IPS DF 4.7 (cell line): ENCODE measurements at regions not wholly inside any gene's neighbourhood (a gene's known extent, or its start where the extent isn't known, plus 50 kb on each side); places are given as distances from the start of the nearest gene placed in this dataset.

Experiments used
- DNase-seq: peaks from one replicate; pipeline ENCODE4 v3.0.0-alpha.2; 2013; ENCODE audit warnings: low spot score; ENCODE audit errors: extremely low read depth

DNA sequence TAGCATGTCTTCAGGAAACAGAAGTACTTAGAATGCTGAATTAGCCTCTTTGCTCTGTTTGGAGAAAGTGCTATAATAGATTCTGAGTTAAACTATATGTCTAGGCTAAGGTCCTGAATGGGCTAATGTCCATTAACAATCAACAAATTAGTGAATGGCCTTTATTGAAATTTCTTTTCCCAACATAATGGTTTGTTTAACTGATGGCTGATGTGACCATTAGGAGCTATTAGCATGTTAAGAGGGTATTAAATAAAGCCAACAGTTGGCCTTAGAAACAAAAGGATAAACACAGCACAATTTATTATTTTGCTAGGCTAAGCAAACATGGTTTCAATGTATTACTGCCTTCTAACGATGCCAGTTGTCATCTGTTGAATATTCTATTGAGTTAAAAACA, 234.3 kb upstream of the HS3ST5 start:
- DNase-seq, result no peak

DNA sequence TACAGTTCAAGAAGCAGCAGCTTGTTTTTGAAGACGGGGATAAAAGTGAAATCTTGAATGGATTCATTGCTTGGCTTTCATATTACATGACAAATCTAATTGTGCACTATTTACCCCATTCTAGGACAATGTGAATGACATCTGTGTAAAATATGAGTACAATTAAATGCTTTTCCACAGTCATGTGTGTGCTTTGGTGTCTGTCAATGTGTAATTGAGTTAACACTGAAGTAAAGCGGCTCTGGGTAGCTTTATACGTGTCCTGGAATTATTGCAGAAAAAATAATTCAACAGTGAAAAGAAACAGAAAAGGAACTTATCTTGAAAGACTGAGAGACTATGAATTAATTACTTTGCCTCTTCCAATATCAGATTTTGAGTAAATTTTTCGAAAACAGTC, 233.5 kb upstream of the HS3ST5 start:
- DNase-seq, result no peak

DNA sequence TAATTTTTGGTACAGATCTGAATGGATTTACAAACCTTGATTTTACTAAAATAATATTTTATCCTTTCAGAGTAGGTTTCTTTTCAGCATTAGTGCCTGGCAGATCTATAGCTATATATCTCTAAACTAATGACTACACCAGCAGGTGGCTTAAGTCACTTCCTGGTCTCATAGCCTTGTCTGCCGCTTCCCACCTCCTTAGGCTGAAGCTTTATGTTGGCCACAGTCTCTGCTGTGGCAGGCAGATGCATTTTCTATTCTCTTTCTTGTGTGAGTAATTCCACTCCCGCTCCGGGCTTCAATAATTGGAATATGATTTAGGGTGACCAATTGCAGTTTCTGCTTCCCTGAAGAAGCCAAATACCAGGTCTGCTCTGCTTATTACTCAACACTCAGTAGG, 226.8 kb upstream of the HS3ST5 start:
- DNase-seq, result no peak

DNA sequence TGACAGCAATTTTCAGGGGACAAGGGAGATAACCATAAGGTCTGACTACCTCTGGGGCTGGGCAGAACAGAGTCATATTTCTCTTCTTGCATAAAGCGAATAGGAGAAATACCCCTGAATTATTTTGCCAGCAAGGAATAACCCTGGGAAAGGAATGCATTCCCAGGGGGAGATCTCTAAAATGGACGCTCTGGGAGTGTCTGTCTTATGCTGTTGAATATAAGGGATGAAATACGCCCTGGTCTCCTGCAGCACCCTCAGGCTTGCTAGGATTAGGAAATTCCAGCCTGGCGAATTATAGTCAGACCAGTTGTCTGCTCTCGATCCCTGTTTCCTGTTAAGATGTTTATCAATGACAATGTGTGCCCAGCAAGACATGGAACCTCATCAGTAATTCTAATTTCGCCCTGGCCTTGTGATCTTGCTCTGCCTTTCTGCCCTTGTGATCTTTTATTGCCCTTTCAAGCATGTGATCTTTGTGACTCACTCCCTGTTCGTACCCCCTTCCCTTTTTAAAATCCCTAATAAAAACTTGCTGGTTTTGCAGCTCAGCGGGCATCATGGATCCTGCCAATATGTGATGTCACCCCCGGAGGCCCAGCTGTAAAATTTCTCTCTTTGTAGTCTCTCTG, 221.6 kb upstream of the HS3ST5 start:
- DNase-seq, result no peak

DNA sequence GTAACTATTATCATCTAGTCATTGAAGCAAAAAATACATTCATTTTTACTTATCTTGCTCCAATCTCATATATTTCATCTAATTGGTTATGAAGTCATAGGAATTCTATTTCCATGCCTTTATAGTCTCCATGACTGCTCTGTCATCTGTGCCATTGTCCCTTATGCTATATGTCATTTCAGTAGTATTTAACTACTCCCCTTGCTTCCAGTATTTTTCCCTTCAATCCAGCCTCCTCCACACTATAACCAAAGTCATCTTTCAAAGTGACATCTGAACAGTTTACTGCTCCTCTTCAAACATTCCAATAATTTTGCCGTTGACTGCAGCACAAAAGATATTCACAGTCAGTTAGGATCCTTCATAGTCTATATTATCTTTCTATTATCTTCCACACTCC, 216.6 kb upstream of the HS3ST5 start:
- no peak for DNase-seq

DNA sequence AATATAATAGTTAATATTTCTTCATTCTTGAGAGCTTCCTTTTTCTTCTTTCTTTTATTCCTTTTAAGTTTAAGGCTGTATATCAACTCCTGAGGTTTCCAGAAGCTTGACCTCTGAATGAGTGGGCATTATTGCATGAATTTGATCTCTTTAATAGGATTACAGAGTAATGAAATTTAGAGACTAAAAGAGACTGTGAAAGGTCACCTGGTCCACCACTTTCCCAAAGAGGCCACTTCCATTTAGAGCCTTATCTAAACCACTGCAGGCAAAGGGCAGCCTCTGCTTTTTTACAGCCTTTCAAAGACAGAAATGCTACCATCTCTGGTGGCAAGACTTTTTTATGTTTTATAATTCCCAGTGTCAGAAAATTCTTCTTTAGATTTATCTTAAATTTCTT, 215.3 kb upstream of the HS3ST5 start:
- no peak for DNase-seq

DNA sequence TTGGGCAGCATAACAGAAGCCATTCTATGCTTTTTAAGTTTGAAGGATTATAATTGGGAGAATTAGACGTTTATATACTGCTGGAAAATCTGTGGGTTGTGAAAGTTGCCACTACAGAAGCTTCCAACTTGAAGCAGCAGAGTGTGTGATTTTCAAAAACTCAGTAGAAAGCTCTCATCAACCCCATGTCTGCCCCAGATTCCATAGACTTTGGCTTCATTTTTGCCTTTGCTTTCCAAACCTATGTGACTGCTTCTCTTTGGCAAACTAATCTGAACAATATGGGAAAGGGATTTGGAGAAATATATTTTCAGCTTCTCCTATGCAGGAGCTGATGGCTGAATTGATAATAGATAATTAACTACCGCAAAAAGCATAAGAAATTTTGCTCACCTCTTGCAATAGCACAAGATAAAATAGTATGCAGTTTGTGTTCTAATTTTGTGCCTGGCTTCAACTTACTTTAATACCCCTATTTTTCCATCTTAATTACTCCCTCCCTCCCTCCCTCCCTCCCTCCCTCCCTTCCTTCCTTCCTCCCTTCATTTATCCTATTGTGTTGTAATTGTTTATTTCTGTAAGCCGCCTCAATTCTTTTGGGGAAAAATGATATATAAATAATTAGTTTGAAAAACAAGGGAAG, 214.1 kb upstream of the HS3ST5 start:
- no peak for DNase-seq

DNA sequence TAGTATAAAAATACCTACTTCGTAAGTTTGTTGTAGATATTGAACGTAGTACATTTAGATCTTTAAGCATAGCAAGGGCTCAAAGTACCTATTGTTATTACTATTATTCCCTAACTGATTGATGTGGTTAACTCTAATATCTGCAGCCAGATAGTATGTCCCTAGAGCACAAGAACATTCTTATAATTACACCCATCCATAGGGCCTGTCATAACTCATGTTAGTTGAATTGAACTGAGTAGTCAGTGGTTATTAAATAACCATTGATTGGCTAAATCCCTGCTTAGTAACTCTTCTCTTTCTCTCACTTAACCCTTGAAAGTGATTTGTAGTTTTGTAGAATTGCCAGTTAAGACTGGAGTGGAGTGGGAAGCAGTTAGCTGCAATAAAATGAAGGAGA, 207.5 kb upstream of the HS3ST5 start:
- DNase-seq, result no peak

DNA sequence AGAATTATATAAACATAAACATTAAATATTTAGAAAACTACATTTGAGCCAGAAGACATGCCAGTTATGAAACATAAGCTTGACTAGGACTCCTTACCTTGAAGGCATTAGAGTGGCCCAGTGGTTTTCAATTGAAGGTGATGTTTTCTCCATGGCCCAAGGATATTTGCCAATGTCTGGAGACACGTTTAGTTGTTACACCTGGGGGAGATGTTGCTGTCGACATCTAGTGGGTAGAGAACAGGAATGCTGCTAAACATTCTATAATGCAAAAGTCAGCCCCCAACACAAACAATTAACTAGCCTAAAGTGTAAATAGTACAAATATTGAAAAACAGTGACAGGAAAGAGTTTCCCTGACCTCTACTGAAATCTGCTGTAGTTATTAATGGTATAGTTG, 200.9 kb upstream of the HS3ST5 start:
- DNase-seq, result no peak

DNA sequence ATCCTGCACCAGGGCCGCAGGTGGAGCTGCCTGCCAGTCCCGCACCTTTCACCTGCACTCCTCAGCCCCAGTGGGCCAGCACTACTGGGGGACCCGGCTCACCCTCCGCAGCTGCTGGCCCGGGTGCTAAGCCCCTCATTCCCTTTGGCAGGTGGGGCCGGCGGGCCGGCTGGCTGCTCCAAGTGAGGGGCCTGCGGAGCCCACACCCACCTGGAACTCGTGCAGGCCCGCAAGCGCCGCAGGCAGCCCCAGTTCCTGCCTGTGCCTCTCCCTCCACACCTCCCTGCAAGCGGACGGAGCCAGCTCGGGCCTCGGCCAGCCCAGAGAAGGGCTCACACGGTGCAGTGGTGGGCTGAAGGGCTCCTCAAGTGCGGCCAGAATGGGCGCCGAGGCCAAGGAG, 199.0 kb upstream of the HS3ST5 start:
- no peak for DNase-seq

DNA sequence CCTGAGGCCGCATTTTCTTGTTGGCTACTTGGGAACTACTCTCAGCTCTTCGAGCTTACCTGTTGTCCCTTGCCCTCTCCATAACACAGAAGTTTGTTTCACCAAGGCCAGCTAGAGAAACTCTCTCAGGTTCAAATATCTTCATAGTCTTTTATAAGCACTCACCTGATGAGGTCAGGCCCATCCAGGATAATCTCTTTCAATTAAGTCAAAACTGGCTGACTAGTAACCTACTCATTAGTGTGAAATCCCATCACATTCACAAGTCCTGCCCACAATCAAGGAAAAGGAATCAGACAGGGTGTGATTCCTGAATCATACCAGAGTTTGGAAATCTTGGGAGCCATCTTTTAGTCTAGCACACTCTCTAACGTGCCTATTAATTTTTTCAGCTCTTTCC, 195.2 kb upstream of the HS3ST5 start:
- DNase-seq, result no peak

DNA sequence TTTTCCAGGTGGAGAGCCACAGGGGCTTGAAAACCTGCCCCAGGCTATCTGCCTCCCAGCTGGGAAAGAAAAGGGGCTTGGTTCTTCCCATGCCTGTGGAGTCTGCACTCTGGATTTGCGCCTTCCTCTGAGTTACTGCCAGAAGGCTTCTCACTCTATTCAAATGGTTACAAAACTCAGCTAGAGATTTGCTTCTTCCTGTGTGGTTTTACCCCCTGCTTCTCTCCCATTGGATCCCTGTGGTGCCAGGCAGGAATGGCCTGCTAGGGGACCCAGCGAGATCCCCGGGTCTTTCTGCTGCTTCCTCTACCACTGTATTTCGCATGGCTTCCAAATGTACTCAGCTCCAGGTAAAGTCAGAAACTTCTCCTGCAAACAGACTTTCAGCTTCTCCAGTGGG, 192.0 kb upstream of the HS3ST5 start:
- no peak for DNase-seq

DNA sequence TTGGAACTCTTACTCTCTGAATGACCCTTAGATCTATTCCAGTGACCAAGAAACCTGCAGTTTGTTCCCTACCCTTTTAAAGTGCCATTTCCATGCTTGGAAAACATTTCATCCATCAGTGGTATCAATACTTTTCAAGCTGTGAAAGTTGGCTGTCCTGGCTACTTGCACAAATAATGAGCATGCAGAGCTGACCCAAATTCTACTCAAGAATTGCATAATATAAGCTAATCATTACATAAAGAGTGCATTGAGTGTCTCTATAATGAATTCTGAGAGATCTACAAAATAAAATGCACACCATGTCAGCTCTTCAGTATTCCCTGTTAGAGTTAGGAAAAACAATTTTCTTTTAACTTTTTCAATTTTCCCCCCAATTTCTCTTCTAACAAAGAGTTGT, 181.3 kb upstream of the HS3ST5 start:
- DNase-seq, result no peak

DNA sequence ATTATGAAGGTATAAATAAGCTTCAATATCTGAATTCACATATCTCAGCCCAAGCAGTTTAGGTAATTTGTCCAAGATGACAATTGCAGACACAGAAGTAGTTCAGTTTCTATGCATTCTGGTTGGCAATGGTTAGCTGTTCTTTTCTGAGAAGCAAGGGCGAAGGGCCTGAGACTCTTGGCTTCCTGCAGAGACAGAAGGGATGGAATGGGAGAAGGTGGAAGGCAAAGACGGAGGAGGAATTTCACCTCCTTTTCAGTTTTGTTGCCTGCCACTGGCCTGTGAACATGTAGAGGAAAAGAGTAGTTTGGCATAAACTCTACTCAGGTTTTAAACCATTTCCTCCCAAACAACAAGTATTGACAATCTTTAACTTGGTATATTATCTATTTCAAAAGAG, 180.7 kb upstream of the HS3ST5 start:
- no peak for DNase-seq

DNA sequence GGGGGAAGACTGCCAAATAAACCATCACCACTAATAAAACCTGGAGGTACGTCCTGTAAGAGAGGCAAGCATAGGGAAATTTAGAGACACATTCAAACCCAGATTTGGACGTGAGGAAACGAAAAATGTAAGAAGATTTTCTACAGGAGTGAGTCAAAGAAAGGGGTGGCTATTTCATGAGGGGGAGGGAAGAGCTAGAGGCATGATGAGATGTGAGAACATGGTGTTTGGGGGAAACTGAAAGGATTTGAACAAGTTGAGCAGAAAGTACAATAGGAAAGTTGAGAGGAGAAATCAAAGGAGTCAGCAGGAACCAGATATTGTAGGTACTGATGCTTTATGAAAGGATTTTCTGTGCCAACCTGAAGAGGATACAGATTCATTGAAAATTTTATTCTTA, 179.1 kb upstream of the HS3ST5 start:
- DNase-seq, result no peak

DNA sequence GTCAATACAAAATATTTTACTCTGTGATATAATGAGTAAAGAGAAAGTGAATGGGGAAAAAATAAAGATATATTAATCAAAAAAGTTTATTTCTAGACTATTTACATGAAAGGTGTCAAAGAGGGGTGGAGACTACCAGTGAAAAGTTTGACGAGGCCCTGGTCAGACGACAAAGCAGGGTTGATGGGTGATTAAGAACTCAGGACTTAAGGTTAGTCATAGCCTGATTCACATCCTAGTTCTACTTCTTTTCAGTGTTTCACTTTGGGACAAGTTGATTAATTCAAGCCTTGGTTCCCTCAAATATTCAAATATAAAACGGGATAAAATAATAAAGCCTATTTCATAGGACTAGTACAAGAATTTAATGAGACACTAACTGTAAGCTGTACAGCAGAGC, 178.2 kb upstream of the HS3ST5 start:
- DNase-seq, result no peak

DNA sequence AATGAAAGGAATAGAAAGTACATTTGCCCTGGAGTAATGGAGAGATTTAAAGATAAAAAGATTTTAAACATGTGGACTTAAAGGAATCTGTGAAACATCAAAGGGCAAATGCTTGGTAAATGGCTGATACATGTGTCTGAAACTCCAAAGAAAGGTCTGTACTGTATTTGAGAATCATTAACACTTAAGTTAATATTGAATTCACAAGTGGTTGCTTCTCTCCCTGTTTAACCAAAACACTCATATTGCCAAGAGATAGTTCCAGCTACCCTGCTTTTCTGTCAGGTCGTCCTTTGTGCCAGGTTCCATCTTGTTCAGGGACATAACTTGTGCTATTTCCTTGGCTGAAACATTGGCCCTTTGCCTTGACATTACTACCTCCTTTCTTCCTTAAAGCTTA, 171.3 kb upstream of the HS3ST5 start:
- DNase-seq, result no peak

DNA sequence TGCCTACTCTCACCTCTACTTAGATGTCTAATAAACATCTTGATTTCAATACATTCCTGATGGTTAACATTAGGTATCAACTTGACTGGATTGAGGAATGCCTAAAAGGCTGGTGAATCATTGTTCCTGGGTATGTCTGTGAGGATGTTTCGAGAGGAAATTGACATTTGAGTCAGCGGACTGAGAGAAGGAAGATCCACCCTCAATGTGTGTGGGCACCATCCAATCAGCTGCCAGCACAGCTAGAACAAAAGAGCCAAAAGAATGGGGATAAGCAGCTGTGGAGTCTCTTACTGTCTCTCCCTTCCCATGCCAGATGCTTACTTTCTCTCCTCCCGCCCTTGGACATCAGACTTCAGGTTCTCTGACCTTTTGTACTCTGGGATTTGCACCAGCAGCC, 128.6 kb upstream of the HS3ST5 start:
- DNase-seq, result no peak

DNA sequence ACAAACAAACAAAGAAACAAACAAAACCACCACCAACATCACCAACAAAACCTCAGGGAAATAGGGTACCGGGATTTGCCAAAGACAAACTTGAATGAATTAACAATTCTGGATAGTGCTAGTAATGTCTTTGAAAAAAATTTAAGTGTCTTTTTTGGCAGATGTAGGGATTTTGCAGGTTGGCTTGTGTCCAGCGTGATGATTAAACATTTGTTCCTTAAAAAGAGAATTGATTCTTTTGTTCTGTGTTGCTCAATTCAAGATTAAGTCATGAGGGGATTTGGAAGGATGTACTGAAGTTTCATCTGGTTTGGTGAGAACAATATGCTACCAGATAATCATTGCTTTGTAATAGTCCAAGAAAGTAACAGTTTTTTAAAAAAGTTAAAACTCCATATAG, 125.1 kb upstream of the HS3ST5 start:
- no peak for DNase-seq

DNA sequence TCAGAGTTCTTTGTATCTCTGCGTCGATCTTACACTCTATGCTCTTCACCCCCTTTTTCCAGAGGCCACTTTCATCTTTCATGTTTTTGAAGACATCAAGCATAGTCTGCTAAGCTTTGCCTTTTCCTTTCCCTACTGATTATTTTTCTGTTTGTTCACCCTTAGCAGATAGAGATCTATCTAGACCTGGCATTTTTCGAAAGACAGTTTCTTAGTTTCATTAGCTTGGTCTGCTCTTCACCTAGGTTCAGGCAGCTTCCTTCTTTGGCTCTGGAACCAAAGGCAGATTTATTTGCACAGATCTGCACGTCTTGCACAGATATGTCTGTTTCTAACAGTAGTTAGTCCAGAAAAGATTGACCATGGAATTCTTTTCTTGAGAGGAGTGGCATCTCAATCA, 122.7 kb upstream of the HS3ST5 start:
- no peak for DNase-seq

DNA sequence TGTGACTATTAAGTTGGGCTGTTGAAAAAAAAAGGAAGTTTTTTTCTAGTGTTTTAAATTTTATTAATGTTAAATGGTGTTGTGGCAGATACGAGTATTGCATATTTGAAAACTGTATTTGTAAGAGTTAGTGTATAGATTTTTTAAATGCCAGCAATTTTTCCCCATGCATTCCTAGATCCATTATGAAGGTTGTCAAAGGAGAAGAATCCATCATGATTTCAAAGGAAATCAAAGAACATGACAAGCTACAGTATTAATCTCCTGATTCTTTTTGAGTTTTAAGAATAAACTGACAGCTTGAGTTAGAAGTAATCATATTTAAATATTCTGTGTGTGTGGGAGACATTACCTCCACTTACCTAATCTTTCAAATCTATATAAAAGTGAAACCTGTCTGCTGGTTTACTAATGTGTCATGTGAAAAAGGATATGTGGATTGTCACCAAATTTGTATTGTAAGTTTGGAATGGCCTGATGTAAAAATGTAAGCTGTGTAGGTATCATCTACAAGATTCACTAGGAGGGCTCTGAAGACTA, 111.0 kb upstream of the HS3ST5 start:
- no peak for DNase-seq

DNA sequence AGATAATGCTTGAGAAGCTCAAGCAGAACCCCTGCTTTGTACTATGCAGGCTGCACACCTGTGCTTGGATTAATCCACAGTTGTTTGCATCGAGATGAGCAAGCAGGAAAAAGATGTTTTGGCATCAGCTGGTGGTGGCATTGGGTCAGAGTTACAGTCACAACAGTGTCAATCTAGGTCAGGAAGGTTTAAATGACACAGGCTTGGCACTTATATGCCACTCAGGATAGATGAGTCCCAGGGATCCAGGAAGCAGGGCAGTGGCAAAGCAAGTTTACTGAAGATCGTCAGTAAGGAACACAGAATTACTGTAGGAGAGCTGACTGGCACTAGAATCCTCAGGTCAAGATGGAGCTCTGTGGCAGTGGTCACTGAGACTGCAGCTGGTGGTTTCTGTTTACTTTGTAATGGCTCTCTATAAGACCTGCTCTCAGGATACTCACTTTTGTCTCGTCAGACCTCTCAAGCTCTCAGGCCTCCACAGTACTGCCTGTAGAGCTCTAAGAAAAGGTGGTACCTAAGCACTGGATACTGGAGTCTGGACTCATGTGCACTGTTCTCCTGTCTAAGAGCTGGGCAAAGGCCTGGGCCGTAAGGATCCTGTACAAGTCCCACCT, 110.1 kb upstream of the HS3ST5 start:
- no peak for DNase-seq

DNA sequence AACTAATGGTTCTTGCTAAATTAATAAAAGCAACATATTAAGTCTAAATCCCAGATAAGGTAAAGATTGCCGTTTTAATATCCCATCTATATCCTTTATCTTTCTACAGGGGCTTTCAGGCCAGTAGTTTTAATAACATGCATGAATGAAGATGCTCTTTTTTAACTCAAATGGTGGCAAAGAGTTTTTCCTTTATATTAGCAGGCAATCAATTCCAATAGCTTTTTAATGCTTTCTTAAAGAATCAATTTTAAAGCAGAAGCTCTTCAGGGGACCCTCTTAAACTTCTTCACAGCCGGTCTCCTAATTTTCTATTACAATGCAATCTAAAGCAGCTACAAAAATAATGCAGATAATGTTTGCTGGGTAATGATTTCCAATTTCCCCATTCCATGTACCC, 107.8 kb upstream of the HS3ST5 start:
- DNase-seq, result no peak
